ENCODE measurements at regions not wholly inside any gene's neighbourhood (a gene's known extent, or its start where the extent isn't known, plus 50 kb on each side); places are given as distances from the start of the nearest gene placed in this dataset.

- TF ChIP-seq CTCF (conservative IDR thresholded peaks at IDR 0.05; ENCODE audit: low read length) (no peak), EZH2phosphoT487 (IDR thresholded peaks at IDR 0.05; ENCODE audit: borderline replicate concordance, low read depth, low read length) (no peak)
Observed at GRCh38 chr5:87782916-87783315, 370.2 kb upstream of the CCNH start.

All from OCI-LY7 (cell line).